KMS-11 (cell line): ENCODE measurements at regions not wholly inside any gene's neighbourhood (a gene's known extent, or its start where the extent isn't known, plus 50 kb on each side); places are given as distances from the start of the nearest gene placed in this dataset.
"Not testable (repeated sequence)": the region's sequence is repeated elsewhere in the genome, so short reads cannot be mapped to it uniquely, and the experiment has no call there.

Source experiments
- H2AFZ ChIP-seq: fragments of 200-600 bp; sonication (generic); 2 replicates; pipeline ENCODE4 v1.6.1; 2016; ENCODE audit warnings: antibody characterized with exemption, mixed run types, low read depth
- H3K27ac ChIP-seq: fragments of 200-600 bp; sonication (generic); 2 replicates; pipeline ENCODE4 v1.6.1; 2016; ENCODE audit warnings: mild to moderate bottlenecking, mixed run types
- H3K27me3 ChIP-seq: fragments of 200-600 bp; sonication (generic); 2 replicates; pipeline ENCODE4 v1.6.1; 2017; ENCODE audit warnings: mild to moderate bottlenecking, low read depth, mixed run types, moderate library complexity; ENCODE audit not compliant: insufficient read depth
- H3K36me3 ChIP-seq: fragments of 200-600 bp; sonication (generic); 2 replicates; pipeline ENCODE4 v1.6.1; 2017; ENCODE audit warnings: mild to moderate bottlenecking, mixed run types; ENCODE audit not compliant: insufficient read depth
- H3K4me1 ChIP-seq: fragments of 200-600 bp; sonication (generic); 2 replicates; pipeline ENCODE4 v1.6.1; 2016; ENCODE audit warnings: mild to moderate bottlenecking, low read depth, mixed run types; ENCODE audit not compliant: poor library complexity, severe bottlenecking
- H3K4me2 ChIP-seq: fragments of 200-600 bp; sonication (generic); 2 replicates; pipeline ENCODE4 v1.7.0; 2016; ENCODE audit warnings: mild to moderate bottlenecking, mixed run types
- H3K4me3 ChIP-seq: fragments of 200-600 bp; sonication (generic); IDR thresholded peaks from 2 replicates; pipeline ENCODE4 v1.6.1; 2017; ENCODE audit warnings: low read depth, low read length, mixed read lengths; ENCODE audit not compliant: insufficient read depth
- H3K79me2 ChIP-seq: fragments of 200-600 bp; sonication (generic); 2 replicates; pipeline ENCODE4 v1.6.1; 2016; ENCODE audit warnings: low read depth, mixed run types; ENCODE audit not compliant: insufficient read depth
- H3K9ac ChIP-seq: fragments of 200-600 bp; sonication (generic); 2 replicates; pipeline ENCODE4 v1.6.1; 2016; ENCODE audit warnings: mild to moderate bottlenecking, mixed run types
- H4K20me1 ChIP-seq: fragments of 200-600 bp; sonication (generic); 2 replicates; pipeline ENCODE4 v1.6.1; 2016; ENCODE audit warnings: mild to moderate bottlenecking, mixed run types; ENCODE audit not compliant: insufficient read depth
- CTCF ChIP-seq: fragments of 200-600 bp; sonication (generic); conservative IDR thresholded peaks from 2 replicates; pipeline ENCODE4 v1.6.1; 2017; ENCODE audit warnings: low read depth, mild to moderate bottlenecking, antibody characterized with exemption, low read length, moderate library complexity, mixed read lengths

- Histone ChIP-seq H3K27me3 (no peaks in the 10 kb centered on the region), H3K9ac (no peak overlapping the region), H3K79me2 (no peaks in the 10 kb centered on the region), H4K20me1 (no peaks in the 10 kb centered on the region), H3K4me3 (no peak overlapping the region), H3K27ac (no peak overlapping the region), H3K36me3 (no peaks in the 10 kb centered on the region), H2AFZ (0 out of 2 replicates have a peak overlapping the region, but pooled peaks have one; percentile 1), H3K4me2 (peak overlapping the region; percentile 8; the same call in 1 of the 2 replicates), H3K4me1 (peaks cover 13% of the 10 kb centered on the region)
- TF ChIP-seq CTCF: no peak
Measured at GRCh38 chrX:1103360-1103759, 109.1 kb downstream of the CRLF2 start.

- no peaks in the 10 kb centered on the region for H3K79me2 ChIP-seq
- H3K27me3 ChIP-seq: no peaks in the 10 kb centered on the region
- no peak overlapping the region for H2AFZ ChIP-seq
- no peaks in the 10 kb centered on the region for H3K36me3 ChIP-seq
- no peak overlapping the region for H3K27ac ChIP-seq
- no peak for TF ChIP-seq CTCF
- H3K4me1 ChIP-seq: peaks cover 13% of the 10 kb centered on the region
- no peak overlapping the region for H3K9ac ChIP-seq
- peak overlapping the region; percentile 8; the same call in 1 of the 2 replicates for H3K4me2 ChIP-seq
- H4K20me1 ChIP-seq: no peaks in the 10 kb centered on the region
- no peak overlapping the region for H3K4me3 ChIP-seq
Measured at GRCh38 chrX:1102786-1103185, 109.7 kb downstream of the CRLF2 start.

- peaks cover 13% of the 10 kb centered on the region for H3K4me1 ChIP-seq
- not testable (repeated sequence) for H3K27ac ChIP-seq, H3K79me2 ChIP-seq, H3K27me3 ChIP-seq, H3K4me2 ChIP-seq, H2AFZ ChIP-seq, H4K20me1 ChIP-seq, H3K9ac ChIP-seq, H3K4me3 ChIP-seq, H3K36me3 ChIP-seq
Measured at GRCh38 chrX:1102221-1102620, 110.2 kb downstream of the CRLF2 start.

GRCh38 chrX:1099146-1099770 is 113.2 kb downstream of the CRLF2 start:
- Histone ChIP-seq H3K4me3 (no peak overlapping the region), H3K36me3 (no peaks in the 10 kb centered on the region), H2AFZ (no peak overlapping the region), H3K79me2 (no peaks in the 10 kb centered on the region), H3K4me2 (no peak overlapping the region), H3K27ac (no peak overlapping the region), H3K27me3 (no peaks in the 10 kb centered on the region), H3K4me1 (peaks cover 13% of the 10 kb centered on the region), H3K9ac (no peak overlapping the region), H4K20me1 (no peaks in the 10 kb centered on the region)
- no peak for TF ChIP-seq CTCF

- H3K4me1 ChIP-seq: no peaks in the 10 kb centered on the region
- H3K9ac ChIP-seq: no peak overlapping the region
- H2AFZ ChIP-seq: no peak overlapping the region
- TF ChIP-seq CTCF: no peak
- H3K27ac ChIP-seq: no peak overlapping the region
- H3K36me3 ChIP-seq: no peaks in the 10 kb centered on the region
- no peak overlapping the region for H3K4me3 ChIP-seq
- H3K4me2 ChIP-seq: no peak overlapping the region
- no peaks in the 10 kb centered on the region for H3K79me2 ChIP-seq
- no peaks in the 10 kb centered on the region for H4K20me1 ChIP-seq
- H3K27me3 ChIP-seq: no peaks in the 10 kb centered on the region
Measured at GRCh38 chrX:1097328-1097727, 115.1 kb downstream of the CRLF2 start.
